ENCODE measurements at regions not wholly inside any gene's neighbourhood (a gene's known extent, or its start where the extent isn't known, plus 50 kb on each side); places are given as distances from the start of the nearest gene placed in this dataset.

DNA sequence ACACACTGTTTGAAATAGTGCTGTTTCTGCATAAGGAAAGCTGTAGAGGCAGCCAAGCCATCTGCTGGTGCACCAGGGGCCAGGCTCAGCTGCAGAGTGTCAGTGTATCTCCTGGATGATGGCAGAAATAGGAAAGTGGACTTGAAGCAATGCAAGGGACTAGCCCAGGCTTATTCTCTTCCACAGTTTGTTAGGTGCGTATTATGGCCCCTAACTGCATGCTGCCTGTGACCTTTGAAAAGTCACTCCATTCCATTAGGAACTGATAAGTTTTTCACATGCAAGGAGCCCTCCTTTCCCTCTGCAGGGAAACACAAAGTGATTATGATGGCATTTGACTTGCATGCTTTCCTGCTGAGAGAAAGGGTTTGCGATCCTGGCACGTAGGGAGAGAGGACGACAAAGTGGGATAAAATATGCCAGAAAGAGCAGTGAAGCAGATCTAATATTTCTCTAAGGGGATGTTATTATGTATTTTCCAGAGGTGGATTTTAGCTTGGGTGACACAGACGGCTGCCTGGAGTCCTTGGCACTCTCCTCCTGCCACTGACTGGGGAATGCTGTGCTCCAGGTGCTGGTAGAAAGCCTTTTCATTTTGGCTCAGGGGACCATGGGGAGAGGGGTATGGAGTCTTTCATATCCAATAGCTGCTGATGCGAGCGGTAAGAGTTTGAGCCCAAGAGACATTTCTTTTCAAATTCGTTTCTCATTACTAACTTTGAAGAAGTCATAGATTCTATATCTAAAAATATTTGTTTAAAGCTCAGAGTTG is 402.1 kb upstream of the B3GALT2 start:
- Mint-ChIP-seq H3K9me3 (peaks cover 0 to 6% of the 10 kb centered on the region in 2 donors), H3K4me3 (no peak overlapping the region), H3K4me1 (peaks cover 18% of the 10 kb centered on the region), H3K27ac (no peak overlapping the region), H3K27me3 (no peaks in the 10 kb centered on the region)
- DNase-seq (no peak), ATAC-seq (no peak)

DNA sequence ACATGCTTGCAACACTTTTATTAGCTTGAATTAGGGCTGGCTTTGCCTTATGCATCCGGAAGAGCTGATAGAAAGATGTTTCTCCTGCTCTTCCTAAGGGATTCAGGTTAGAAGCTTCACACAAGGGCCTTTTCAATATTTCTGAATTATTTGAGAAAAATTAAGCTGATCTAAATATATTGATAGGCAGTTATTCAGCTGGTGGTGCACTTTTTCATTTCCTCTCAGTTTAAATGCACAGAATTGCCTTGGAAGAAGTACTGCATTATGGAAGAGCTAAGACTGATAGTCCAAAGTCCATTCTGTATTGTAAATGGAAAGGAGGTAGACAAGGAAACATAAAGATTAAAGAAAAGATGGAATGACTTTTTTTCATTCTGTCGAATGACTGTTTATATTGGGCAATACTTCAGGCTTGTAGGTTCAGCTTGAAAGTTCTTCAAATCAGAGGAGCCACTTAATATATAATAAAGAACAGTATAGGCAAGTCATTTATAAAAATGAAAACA is 398.4 kb upstream of the B3GALT2 start:
- DNase-seq (no peak), ATAC-seq (no peak)
- H3K27ac Mint-ChIP-seq: no peak overlapping the region
- H3K4me1 Mint-ChIP-seq: no peaks in the 10 kb centered on the region
- no peaks in the 10 kb centered on the region for H3K27me3 Mint-ChIP-seq
- H3K4me3 Mint-ChIP-seq: no peak overlapping the region
- peaks cover 0 to 11% of the 10 kb centered on the region in 2 donors for H3K9me3 Mint-ChIP-seq

DNA sequence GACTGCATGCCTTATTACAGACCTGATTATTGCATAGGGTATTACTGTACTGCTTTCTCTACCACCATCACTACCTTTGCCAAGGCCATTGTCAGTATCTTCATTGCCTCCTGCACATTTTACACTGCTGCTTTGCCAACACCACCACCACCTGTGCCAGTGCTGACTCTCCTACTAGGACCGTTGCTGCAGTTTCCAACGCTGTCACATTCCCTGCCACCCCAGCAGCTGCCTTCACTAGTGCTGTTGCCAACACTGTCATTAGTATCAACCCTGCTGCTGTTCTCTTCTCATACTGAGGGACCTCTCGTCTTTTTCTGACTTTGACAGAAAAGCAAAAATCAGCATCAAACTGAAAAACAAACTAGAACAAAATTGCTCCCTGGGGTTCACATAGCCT is 394.9 kb upstream of the B3GALT2 start:
- no peak for DNase-seq
- Mint-ChIP-seq H3K4me3 (no peak overlapping the region), H3K4me1 (no peaks in the 10 kb centered on the region), H3K9me3 (peaks cover 0 to 11% of the 10 kb centered on the region in 2 donors), H3K27ac (no peak overlapping the region), H3K27me3 (no peaks in the 10 kb centered on the region)
- ATAC-seq: no peak

DNA sequence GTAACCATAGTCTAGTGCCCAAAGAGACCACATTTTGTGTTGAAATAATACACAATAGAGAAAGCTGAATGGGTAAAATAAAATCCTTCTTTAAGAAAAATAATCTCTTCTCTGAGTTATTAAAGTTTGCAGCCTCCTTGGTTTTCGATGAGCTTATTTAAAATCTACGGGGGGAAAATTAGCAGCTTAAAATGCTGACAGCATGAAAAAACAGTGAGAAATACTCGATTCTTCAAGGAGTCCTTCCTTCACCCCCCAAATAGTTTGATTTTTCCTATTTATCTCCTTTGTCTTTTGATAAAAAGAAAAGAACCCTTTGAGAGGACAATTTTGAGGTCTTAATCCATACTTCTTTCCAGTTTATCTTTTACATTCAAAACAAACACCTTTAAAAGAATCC is 394.0 kb upstream of the B3GALT2 start:
- H3K27me3 Mint-ChIP-seq: no peaks in the 10 kb centered on the region
- peaks cover 0 to 11% of the 10 kb centered on the region in 2 donors for H3K9me3 Mint-ChIP-seq
- H3K4me1 Mint-ChIP-seq: no peaks in the 10 kb centered on the region
- no peak overlapping the region for H3K27ac Mint-ChIP-seq
- H3K4me3 Mint-ChIP-seq: no peak overlapping the region
- no peak for ATAC-seq
- no peak for DNase-seq

DNA sequence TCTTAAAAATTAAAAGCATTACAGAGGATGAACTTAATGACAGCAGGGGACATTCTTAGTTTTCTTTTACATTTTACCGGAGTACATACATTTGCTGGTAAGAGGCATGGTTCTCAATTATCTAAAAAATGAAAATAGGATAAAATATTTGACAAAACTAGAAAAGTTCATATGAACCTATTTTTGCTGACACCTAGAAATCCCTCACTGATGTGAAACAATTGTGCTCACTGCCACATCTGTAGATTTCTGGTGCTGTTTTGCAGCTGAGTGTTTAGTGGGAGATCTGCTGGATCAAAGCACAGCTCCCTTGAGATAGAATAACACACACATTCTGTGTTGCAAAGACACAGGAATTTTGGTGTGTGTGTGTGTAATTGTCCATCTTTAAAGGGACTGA is 392.9 kb upstream of the B3GALT2 start:
- no peak overlapping the region for H3K4me3 Mint-ChIP-seq
- no peak overlapping the region for H3K27ac Mint-ChIP-seq
- no peaks in the 10 kb centered on the region for H3K27me3 Mint-ChIP-seq
- ATAC-seq: no peak
- no peaks in the 10 kb centered on the region for H3K4me1 Mint-ChIP-seq
- no peak for DNase-seq
- peaks cover 0 to 11% of the 10 kb centered on the region in 2 donors for H3K9me3 Mint-ChIP-seq

DNA sequence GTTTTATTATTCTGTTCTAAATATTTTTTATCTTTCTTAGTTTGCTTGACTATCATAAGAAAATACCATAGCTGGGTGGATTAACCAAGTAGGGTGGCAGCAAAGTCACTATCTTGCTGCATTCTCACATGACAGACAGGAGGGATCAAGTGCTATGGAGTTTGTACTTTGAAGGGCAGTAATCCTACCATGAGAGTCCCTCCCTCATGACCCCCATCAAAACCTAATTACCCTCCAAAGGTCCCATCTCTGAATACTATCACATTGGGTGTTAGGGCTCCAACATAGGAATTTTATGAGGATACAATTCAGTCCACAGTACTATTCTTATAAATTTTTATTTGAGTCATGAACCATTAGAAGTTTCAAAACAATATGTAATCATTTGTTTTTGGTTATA is 388.5 kb upstream of the B3GALT2 start:
- Mint-ChIP-seq H3K4me1 (peaks cover 5% of the 10 kb centered on the region), H3K4me3 (no peak overlapping the region), H3K9me3 (peaks cover 14 to 23% of the 10 kb centered on the region in 2 donors), H3K27me3 (no peaks in the 10 kb centered on the region), H3K27ac (no peak overlapping the region)
- no peak for DNase-seq
- ATAC-seq: no peak

DNA sequence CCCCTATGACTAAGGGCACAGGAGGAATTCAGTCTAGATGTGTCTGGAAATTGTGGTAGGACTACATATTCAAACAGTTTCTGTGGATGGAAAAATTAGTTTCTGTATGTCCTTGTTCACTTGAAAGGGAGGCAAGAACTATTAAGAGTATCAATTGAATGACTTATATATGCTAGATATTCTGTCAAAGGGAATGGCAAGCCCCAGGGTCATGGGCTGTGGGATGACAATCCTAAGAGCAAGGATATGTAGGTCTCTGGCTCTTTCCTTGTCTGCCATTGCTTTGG is 383.5 kb upstream of the B3GALT2 start:
- no peak for DNase-seq
- Mint-ChIP-seq H3K4me3 (no peak overlapping the region), H3K4me1 (peaks cover 29% of the 10 kb centered on the region), H3K27me3 (no peaks in the 10 kb centered on the region), H3K27ac (no peak overlapping the region), H3K9me3 (peaks cover 23% of the 10 kb centered on the region in 2 donors)
- ATAC-seq: no peak

DNA sequence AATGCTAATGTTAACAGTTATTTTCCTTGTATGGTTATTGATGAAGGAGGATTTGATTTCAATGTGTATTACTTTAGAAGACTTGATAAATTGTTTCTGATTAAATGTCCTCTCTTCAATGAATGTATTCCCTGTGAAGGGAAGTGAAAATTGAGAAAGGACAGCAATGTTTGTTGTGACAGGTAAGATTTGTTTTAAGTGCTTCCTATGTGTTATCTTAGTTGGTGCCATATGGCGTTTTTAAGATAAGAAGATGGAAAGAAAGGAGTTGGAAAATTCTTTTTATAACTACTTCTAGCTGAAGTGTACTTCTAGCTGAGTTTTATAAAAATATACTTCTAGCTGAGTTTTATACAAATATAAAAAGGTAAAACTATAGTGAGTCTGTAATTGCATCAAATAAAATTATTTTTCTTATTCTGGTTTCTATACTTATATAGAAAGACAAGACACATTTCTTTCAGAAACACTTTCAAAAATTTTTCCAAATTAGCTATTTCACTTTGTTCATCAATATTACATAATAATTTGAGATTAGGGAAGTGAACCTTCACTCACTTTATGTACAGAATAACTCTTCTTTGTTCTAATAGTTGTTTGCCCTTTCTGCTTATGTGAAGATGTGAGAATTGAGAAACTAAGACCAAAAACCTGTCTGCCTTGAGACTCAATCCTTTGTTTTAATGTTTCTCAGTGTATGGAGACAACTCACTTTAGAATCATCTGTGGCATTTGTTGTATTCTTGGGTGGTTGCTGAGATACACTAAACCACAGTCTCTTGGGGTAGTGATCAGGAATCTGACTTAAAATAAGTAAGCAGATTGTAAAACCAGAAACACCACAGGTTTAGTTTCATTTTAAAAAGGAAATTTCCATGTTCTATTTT is 382.9 kb upstream of the B3GALT2 start:
- DNase-seq (peak in 1 of 2 donors; percentile 11), ATAC-seq (peak; percentile 99)
- peaks cover 29% of the 10 kb centered on the region for H3K4me1 Mint-ChIP-seq
- peaks cover 23% of the 10 kb centered on the region in 2 donors for H3K9me3 Mint-ChIP-seq
- H3K27ac Mint-ChIP-seq: peak overlapping the region; percentile 57 to 91
- no peaks in the 10 kb centered on the region for H3K27me3 Mint-ChIP-seq
- peak overlapping the region; percentile 41 to 69 for H3K4me3 Mint-ChIP-seq

DNA sequence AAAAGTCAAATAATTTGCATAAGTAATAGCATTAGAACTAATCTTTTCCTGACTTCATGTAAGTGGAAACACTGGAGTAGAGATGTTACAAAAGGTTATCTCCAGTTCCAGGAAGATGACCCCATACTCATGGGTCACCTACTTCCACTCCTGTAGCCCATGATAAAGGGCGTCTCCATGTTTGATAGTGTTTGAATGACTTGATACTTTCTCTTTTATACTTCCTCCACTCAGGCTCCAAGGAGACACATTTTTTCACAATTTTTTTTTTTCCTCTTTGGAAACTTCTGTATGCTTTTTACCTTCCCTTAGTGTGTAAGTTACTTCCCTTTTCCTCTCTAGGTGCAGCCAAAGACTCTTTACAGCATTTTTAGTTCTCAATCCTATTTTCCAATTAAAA is 382.1 kb upstream of the B3GALT2 start:
- no peak for ATAC-seq
- DNase-seq: no peak
- peak overlapping the region in 1 of 2 donors; percentile 46 for H3K4me3 Mint-ChIP-seq
- peaks cover 15 to 17% of the 10 kb centered on the region in 2 donors for H3K9me3 Mint-ChIP-seq
- H3K27me3 Mint-ChIP-seq: no peaks in the 10 kb centered on the region
- H3K27ac Mint-ChIP-seq: peak overlapping the region in 1 of 2 donors; percentile 80
- H3K4me1 Mint-ChIP-seq: peaks cover 29% of the 10 kb centered on the region

DNA sequence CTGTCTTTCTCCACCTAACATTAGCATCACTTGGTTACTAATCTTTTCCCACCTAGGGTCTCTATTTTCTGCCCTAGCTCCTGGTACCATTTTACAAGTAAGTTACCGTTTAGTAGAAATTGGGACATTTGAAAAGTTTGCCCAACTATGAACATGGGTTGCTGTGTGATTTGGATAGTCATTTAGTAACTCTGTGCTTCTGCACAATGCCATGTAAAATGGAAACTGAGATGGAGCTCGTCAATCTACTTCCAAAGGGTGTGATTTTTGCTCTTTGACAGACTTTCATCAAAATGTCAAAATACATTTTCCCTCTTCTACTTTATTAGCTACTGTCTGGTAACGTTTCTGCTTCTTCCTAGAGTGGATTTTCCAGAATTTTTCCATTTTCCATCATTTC is 381.5 kb upstream of the B3GALT2 start:
- H3K4me1 Mint-ChIP-seq: peaks cover 29% of the 10 kb centered on the region

DNA sequence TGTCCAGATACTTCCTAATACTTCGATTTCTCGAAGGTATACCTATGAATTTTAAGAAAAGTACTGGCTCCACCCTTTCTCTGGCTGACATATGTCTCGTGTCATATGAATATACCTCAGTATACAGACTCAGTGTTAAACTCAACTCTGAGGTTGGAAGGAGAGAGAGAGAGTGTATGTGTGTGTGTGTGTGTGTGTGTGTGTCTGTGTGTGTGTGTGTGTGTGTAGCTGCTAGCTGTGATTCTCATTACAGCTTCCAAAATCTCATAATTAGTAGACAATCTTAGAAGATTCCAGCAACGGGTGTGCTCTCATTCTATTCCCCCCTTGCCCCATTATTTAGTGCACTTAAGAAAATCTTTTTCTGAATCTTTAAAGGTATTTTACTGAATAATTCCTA is 380.3 kb upstream of the B3GALT2 start:
- no peak for DNase-seq
- ATAC-seq: no peak
- H3K27me3 Mint-ChIP-seq: no peaks in the 10 kb centered on the region
- no peak overlapping the region for H3K4me3 Mint-ChIP-seq
- no peak overlapping the region for H3K27ac Mint-ChIP-seq
- peaks cover 29% of the 10 kb centered on the region for H3K4me1 Mint-ChIP-seq
- H3K9me3 Mint-ChIP-seq: peaks cover 9 to 10% of the 10 kb centered on the region in 2 donors

More for the DNA sequence above, 381.5 kb upstream of the B3GALT2 start:
- Mint-ChIP-seq H3K4me3 (peak overlapping the region in 1 of 2 donors; percentile 27), H3K27ac (no peak overlapping the region), H3K9me3 (peaks cover 12 to 14% of the 10 kb centered on the region in 2 donors), H3K27me3 (no peaks in the 10 kb centered on the region)
- DNase-seq (no peak), ATAC-seq (no peak)

DNA sequence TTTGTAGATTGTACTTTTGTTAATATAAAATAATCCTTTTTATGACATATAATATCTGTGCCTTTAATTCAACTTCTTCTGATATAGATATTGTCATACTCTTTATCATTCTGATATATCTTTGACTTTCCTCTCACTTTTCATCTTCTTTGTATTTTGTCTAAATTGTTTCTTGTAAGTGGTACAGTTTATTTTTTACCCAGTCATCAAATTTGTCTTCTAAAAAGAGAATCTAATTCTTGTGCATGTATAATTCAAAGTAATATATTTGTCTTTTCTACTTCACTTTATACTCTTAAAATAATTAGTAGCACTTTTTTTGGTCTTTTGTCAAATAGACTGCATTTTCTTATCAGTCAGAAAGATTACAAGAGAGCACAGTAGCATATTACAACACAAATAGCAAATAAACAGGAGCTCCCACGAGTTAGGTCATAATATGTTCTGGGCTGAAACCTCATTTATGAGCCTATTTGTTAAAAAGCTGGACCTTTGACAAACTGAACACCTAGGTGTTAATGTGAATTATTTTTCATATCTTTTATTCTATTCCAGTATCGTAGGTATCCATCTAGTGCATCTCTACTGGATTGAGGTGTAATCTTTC is 379.7 kb upstream of the B3GALT2 start:
- ATAC-seq: no peak
- Mint-ChIP-seq H3K27ac (no peak overlapping the region), H3K4me1 (peaks cover 29% of the 10 kb centered on the region), H3K27me3 (no peaks in the 10 kb centered on the region), H3K4me3 (no peak overlapping the region), H3K9me3 (peaks cover 3 to 9% of the 10 kb centered on the region in 2 donors)
- DNase-seq: no peak

DNA sequence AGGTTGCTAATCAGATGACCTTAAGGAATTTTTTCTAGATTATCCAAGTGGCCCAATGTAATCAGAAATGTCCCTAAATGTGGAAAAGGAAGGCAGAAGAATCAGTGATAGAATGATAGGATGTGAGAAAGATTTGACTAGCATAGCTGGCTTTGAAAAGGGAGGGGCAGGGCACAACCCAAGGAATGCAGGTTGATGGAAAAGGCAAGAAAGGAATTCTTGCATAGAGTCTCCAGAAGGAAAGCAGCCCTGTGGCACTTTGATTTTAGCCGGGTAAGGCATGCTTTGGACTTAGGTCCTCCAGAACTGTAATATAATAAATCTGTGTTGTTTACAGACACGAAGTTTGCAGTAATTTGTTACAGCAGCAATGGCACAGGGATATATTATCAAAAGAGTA is 375.7 kb upstream of the B3GALT2 start:
- Mint-ChIP-seq H3K4me3 (no peak overlapping the region), H3K4me1 (peaks cover 21% of the 10 kb centered on the region), H3K9me3 (no peaks in the 10 kb centered on the region), H3K27me3 (no peaks in the 10 kb centered on the region), H3K27ac (no peak overlapping the region)
- no peak for DNase-seq
- no peak for ATAC-seq

DNA sequence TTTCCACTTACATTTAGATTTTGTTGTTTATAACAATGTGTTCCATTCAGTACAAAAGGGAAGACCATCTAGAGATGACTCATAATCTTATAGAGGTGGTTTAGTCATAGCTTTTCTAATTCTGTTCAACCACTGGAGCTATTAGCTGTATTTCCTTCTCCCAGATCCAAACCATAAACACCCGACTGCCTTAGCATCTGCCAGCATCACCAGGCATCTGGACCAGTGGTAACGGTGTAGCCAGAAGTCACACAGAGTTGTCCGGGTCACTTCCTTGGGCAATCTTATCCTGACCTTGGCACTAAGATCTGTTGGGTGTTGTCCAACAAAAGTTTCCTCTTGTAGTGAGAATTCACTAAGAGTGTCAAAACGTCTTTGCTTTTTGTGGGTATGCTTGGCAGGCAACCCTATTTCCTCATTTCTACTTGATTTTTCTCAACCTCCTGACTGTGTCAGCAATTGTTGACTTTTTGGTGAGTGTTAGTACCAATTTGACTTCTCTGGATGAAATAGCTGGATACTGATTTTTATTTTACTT is 372.1 kb upstream of the B3GALT2 start:
- DNase-seq: peak; percentile 11 to 23
- Mint-ChIP-seq H3K9me3 (peaks cover 5 to 7% of the 10 kb centered on the region in 2 donors), H3K27ac (peak overlapping the region; percentile 27 to 37), H3K4me3 (peak overlapping the region; percentile 17 to 49), H3K4me1 (peaks cover 21% of the 10 kb centered on the region), H3K27me3 (no peaks in the 10 kb centered on the region)
- peak; percentile 88 for ATAC-seq

DNA sequence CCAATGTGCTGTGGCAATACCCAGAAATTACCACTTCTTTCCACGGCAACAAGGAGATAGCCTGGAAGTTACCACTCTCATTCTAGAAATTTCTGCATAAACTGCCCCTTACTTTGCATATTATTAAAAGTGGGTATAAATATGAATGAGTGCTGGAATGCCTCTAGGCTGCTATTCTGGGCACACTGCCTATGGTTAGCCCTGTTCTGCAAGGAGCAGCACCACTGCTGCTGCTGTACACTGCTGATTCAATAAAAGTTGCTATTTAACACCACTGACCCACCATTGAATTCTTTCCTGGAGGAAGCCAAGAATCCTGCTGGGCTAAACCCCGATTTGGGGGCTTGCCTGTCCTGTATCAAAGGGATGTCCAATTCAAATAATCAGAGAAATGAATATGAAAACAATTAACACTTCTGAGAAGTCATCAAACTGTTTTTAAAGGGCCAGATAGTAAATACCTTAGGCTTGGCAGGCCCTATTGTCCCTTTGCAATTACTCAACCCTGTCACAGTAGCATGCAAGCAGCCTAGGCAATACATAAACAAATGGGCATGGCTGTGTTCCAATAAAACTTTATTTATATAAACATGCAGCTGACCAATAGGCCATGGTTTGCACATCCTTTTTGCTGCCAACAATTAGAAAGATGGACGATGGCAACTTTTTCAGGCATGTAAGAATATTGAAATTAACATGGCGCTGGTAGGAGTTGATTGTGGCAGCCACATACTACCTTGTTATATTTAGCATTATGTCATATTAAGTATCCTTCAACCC is 369.4 kb upstream of the B3GALT2 start:
- Mint-ChIP-seq H3K9me3 (peaks cover 5 to 7% of the 10 kb centered on the region in 2 donors), H3K4me1 (peaks cover 21% of the 10 kb centered on the region), H3K4me3 (no peak overlapping the region), H3K27ac (no peak overlapping the region), H3K27me3 (no peaks in the 10 kb centered on the region)
- ATAC-seq: no peak
- no peak for DNase-seq
